ENCODE measurements at regions not wholly inside any gene's neighbourhood (a gene's known extent, or its start where the extent isn't known, plus 50 kb on each side); places are given as distances from the start of the nearest gene placed in this dataset.

- WGBS (ENCODE audit: low lambda C conversion rate): no CpG with 5 or more reads among the region's 1 CpG
- Histone ChIP-seq H2AFZ (ENCODE audit: low read depth) (no peak overlapping the region), H3K27ac (ENCODE audit: low read depth in 2 of 2, low read length in 1 of 2) (no peak overlapping the region), H3K9ac (no peak overlapping the region), H3K9me2 (no peaks in the 10 kb centered on the region), H4K20me1 (ENCODE audit: insufficient read depth) (no peaks in the 10 kb centered on the region), H3K36me3 (replicated peaks in 1 of 2; ENCODE audit: control insufficient read depth in 1 of 2, insufficient read depth in 2 of 2, low read length in 1 of 2) (no peaks in the 10 kb centered on the region), H3K4me1 (ENCODE audit: control insufficient read depth in 1 of 2, insufficient read depth in 2 of 2, low read depth in 1 of 2, low read length in 1 of 2) (no peaks in the 10 kb centered on the region), H3K9me3 (no peaks in the 10 kb centered on the region), H3K79me2 (ENCODE audit: insufficient read depth) (no peaks in the 10 kb centered on the region), H3K4me3 (ENCODE audit: low read depth in 2 of 2, low read length in 1 of 2) (no peak overlapping the region), H3K27me3 (ENCODE audit: insufficient read depth) (no peaks in the 10 kb centered on the region), H3F3A (replicated peaks; ENCODE audit: insufficient read depth) (no peaks in the 10 kb centered on the region), H3K4me2 (no peak overlapping the region)
- ChIA-PET CTCF (interaction anchor here (2.0 kb wide), 1 partner anchor 86 kb away, joined by 5 read pairs; no protein-coding TSS in a partner anchor), POLR2A (no interaction called here)
- no peak for DNase-seq
- TF ChIP-seq TAF1 (IDR thresholded peaks at IDR 0.05; ENCODE audit: borderline replicate concordance, low read depth, low read length) (no peak), FOXJ3 (CRISPR knock-in tag; IDR thresholded peaks at IDR 0.05) (no peak), RXRA (IDR thresholded peaks at IDR 0.05; ENCODE audit: borderline replicate concordance, low read depth) (no peak), ELF1 (IDR thresholded peaks at IDR 0.05) (no peak), EP300 (IDR thresholded peaks at IDR 0.05; ENCODE audit: borderline replicate concordance in 1 of 2, low read depth in 1 of 2, low read length in 1 of 2) (no peak), SMC3 (IDR thresholded peaks at IDR 0.05; ENCODE audit: low read depth, low read length) (no peak), POLR2AphosphoS5 (IDR thresholded peaks at IDR 0.05; ENCODE audit: low read depth, low read length) (no peak), EZH2phosphoT487 (IDR thresholded peaks at IDR 0.05; ENCODE audit: borderline replicate concordance, low read depth) (no peak), RCOR1 (IDR thresholded peaks at IDR 0.05; ENCODE audit: low read length) (no peak), RFX5 (IDR thresholded peaks at IDR 0.05; ENCODE audit: low read length) (no peak), NFIC (IDR thresholded peaks at IDR 0.05; ENCODE audit: borderline replicate concordance) (no peak), YY1 (IDR thresholded peaks at IDR 0.05; ENCODE audit: low read depth) (no peak), MAX (IDR thresholded peaks at IDR 0.05; ENCODE audit: low read depth) (no peak), IRF3 (IDR thresholded peaks at IDR 0.05; ENCODE audit: low read depth, low read length) (no peak), SIN3A (IDR thresholded peaks at IDR 0.05; ENCODE audit: borderline replicate concordance, low read depth, low read length) (no peak), PBX3 (IDR thresholded peaks at IDR 0.05) (no peak)
Observed at GRCh38 chr2:208906330-208906729, 499.7 kb downstream of the PTH2R start.

- CTCF ChIA-PET: no interaction called here
- Histone ChIP-seq H3K9me3 (no peaks in the 10 kb centered on the region), H3K27me3 (ENCODE audit: insufficient read depth) (no peaks in the 10 kb centered on the region), H3K79me2 (ENCODE audit: insufficient read depth) (no peaks in the 10 kb centered on the region), H3K4me3 (ENCODE audit: low read depth in 2 of 2, low read length in 1 of 2) (no peak overlapping the region), H3K9ac (no peak overlapping the region), H3K9me2 (no peaks in the 10 kb centered on the region), H3K4me1 (ENCODE audit: control insufficient read depth in 1 of 2, insufficient read depth in 2 of 2, low read depth in 1 of 2, low read length in 1 of 2) (no peaks in the 10 kb centered on the region), H3K4me2 (no peak overlapping the region), H3K36me3 (replicated peaks in 1 of 2; ENCODE audit: control insufficient read depth in 1 of 2, insufficient read depth in 2 of 2, low read length in 1 of 2) (no peaks in the 10 kb centered on the region), H3F3A (replicated peaks; ENCODE audit: insufficient read depth) (no peaks in the 10 kb centered on the region), H3K27ac (ENCODE audit: low read depth in 2 of 2, low read length in 1 of 2) (no peak overlapping the region), H2AFZ (ENCODE audit: low read depth) (no peak overlapping the region), H4K20me1 (ENCODE audit: insufficient read depth) (no peaks in the 10 kb centered on the region)
- POLR2A ChIA-PET: no interaction called here
- no peak for DNase-seq
- WGBS (ENCODE audit: low lambda C conversion rate): 44% methylated on average over 4 of the region's 4 CpGs
- no peak for TF ChIP-seq JUND (IDR thresholded peaks at IDR 0.05)
- no peak for TF ChIP-seq TAF1 (IDR thresholded peaks at IDR 0.05; ENCODE audit: borderline replicate concordance, low read depth, low read length)
- no peak for TF ChIP-seq SIN3A (IDR thresholded peaks at IDR 0.05; ENCODE audit: borderline replicate concordance, low read depth, low read length)
- no peak for TF ChIP-seq NRF1 (IDR thresholded peaks at IDR 0.05; ENCODE audit: low read depth, low read length)
- no peak for TF ChIP-seq USF2 (IDR thresholded peaks at IDR 0.05; ENCODE audit: borderline replicate concordance, low read depth, low read length)
- no peak for TF ChIP-seq ZBTB33 (IDR thresholded peaks at IDR 0.05; ENCODE audit: borderline replicate concordance, low read depth)
- no peak for TF ChIP-seq RCOR1 (IDR thresholded peaks at IDR 0.05; ENCODE audit: low read length)
- TF ChIP-seq PBX3 (IDR thresholded peaks at IDR 0.05): no peak
- no peak for TF ChIP-seq ELF1 (IDR thresholded peaks at IDR 0.05)
- no peak for TF ChIP-seq CHD2 (IDR thresholded peaks at IDR 0.05; ENCODE audit: low read length, partially characterized antibody)
Observed at GRCh38 chr2:208915401-208915800, 508.4 kb upstream of the MAP2 start.

Measured in SK-N-SH (cell line).